ENCODE measurements at regions not wholly inside any gene's neighbourhood (a gene's known extent, or its start where the extent isn't known, plus 50 kb on each side); places are given as distances from the start of the nearest gene placed in this dataset.
"Not testable (repeated sequence)": the region's sequence is repeated elsewhere in the genome, so short reads cannot be mapped to it uniquely, and the experiment has no call there.

DNA sequence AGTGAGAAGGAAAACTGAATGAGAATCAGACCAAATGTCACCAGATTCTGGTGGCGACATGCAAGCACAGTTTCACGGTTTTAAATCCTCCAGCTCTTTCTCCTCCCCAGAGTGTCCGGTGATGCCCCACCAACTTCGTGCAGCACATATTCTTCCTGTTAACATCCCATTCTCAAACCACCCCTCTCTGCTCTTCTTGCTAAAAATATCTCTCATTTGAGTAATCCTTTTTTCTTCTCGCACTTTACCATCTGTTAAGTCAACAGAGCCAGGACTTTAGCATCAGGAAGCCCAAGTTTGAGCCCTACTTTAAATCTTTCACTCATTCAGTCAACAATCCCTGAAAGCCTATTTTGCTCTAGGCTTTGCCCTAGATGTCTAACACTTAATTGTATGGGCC is 68.2 kb upstream of the VGLL4 start:
- DNase-seq: no peak

DNA sequence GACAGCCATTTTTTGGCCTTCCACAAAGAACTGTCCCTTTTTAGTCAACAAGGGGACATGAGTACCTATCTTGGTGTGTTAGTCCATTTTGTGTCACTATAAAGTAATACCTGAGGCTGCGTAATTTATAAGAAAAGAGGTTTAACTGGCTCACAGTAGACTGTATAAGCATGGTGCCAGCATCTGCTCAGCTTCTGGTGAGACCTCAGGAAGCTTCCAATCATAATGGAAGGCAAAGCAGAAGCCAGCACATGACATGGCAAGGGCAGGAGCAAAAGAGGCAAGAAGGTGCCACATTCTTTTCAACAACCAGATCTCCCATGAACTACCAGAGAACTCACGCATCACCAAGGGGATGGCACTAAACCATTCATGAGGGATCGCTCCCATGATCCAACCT is 66.1 kb upstream of the VGLL4 start:
- no peak for DNase-seq

DNA sequence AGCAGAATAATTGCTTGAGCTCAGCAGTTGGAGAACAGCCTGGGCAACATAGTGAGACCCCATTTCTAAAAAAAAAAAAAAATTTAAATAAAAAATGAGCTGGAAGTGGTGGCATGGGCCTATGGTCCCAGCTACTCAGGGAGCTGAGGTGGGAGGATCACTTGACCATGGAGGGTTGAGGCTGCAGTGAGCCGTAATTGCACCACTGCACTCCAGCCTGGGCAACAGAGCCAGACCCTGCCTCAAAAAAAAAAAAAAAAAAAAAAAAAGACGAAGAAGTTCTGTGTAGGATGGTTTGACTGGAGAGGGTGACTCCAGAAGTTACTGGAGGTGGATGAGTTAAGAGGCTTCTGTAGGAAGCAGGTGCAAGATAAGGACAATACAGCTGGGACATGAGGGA is 63.4 kb upstream of the VGLL4 start:
- DNase-seq: not testable (repeated sequence)

DNA sequence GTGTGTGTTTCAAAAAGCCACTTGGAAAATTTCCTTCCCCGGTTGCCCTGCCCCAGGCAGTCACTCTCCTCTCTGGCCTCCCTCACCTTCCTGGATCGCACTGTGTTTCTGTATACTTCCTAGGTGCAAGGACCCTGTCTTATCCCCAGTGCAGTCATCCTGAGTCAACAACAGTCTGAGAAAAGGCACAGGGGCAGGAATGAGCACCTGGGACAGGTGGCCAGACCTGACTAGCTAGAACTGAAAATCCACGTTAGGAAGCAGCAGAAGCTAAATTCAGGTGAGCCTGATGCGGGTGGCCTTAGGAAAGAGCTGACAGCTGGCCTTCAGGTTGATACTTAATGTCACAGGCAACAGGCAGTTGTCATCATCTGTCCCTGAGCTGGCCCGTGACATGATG is 62.9 kb upstream of the VGLL4 start:
- no peak for DNase-seq

DNA sequence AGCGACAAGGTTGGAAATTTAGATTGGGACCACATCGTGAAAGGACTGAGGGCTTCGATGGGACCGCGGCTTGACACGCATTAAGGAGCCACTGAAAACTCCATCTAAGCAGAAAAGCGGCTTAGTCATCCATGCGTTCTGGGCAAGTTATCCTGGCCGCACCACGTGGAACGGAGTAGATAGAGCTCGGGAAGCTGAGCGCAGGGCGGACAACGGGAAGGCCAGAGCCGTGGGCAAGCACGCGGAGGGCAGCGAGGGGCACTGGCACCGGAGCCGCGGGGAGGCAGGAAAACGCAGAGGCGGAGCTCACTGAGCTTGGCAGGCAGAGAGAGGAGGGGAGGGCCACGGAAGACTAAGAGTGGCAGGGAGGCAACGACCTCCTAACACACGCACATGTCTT is 61.3 kb upstream of the VGLL4 start:
- DNase-seq: no peak

DNA sequence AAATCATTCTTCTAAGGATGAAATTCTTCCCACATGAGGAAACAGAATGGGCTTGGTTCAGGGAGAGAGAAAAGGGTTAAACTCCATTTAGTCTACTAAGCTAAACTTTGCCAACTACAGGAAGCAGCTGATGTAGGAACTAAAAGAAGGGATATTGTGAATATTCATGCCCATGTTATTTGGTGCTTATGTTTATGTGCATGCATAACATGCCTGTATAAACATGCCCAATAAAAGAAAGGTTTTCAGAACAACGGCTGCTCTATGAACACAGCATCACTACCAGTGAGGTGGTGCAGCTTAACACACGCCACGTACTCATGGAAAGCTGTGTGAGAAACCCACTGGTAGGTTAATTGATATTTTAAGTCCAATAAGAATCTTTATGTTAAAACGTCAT is 59.4 kb upstream of the VGLL4 start:
- DNase-seq: no peak

DNA sequence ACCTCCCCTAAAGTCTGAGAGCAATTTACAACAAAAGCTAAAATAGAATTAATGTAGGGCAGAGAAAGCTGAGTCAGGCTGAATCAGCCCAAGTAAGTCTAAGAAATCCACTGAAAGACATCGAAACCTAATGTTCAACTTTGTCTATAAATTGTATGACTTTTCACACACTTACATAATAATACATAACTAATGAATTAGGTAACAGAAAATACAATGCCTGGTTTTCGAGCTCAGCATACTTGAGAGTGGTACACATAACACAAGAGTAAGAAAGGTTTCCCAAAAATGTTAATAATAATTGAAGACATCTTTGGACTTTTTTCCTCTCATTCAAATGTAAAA is 55.3 kb upstream of the VGLL4 start:
- DNase-seq: no peak

DNA sequence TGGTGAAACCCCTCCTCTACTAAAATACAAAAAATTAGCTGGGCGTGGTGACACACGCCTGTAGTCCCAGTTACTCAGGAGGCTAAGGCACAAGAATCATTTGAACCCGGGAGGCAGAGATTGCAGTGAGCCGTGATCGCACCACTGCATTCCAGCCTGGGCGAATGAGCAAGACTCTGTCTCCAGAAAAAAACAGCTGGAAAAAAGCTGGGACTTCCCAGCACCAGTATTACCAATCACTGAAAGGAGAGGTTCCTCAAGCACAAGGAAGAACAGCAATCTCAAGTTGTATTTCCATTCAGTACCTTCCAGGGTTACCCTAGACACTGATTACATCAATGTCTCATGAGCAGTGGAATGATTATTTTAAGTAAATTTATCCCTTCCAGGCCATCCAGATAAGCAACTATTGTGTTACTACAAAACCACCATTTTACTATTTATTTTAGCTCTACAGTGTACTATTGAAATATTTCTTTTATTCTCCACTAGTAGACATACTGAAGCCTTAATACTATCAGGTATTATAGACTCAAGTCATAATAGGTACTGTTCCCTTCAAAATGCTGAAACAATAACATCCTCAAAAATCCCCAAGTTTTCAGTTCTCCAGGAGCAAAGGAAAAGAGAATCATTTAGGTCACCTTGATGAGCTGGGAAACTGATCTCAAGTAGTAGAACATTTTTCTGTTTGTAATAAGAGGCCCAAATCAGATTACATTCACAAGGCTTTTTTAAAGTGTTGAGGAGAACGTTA is 54.8 kb upstream of the VGLL4 start:
- DNase-seq: no peak

DNA sequence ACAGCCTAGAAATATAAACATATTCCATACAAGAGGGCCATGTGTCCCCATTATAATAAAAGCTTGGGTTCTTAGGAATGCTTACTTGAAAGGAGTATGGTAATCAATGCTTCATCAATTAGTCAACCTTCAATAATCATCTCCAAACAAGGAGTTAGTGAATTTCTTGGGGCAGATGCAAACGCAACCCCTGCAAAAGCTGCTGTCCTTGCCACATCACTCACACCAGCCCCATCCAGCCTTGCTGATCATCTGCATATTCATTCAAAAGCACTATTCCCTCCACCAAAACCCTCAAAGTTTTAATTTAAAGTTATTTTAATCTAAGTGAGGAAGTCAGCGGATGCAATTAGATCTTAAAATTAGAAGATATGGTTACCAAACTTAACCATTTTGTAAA is 54.0 kb upstream of the VGLL4 start:
- DNase-seq: no peak

DNA sequence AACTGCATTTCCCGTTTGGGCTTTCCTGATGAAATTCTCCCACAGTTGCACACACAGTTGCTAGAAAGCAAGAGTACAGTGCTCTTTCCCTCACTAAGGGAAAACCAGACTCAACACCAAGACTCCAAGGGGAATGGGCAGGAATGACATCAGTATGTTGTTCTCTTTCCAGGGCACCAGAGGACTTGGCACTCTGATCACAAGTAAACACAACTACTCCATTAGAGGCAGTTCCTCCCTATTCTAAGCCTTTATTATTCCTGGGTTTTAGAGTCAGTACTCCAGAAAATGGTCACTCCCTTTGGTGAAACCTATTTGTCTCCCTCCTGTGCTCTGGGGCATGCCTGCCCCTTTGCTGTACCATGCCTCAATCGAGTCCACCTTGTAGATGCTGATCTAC is 52.3 kb upstream of the VGLL4 start:
- DNase-seq: no peak
